ENCODE measurements at regions not wholly inside any gene's neighbourhood (a gene's known extent, or its start where the extent isn't known, plus 50 kb on each side); places are given as distances from the start of the nearest gene placed in this dataset.

- TF ChIP-seq POLR2AphosphoS5 (IDR thresholded peaks at IDR 0.05) (peak in 1 of 4 donors; percentile 16), CTCF (IDR thresholded peaks at IDR 0.05) (no peak), EP300 (IDR thresholded peaks at IDR 0.05) (no peak), POLR2A (IDR thresholded peaks at IDR 0.05) (no peak)
- Histone ChIP-seq H3K27ac (peak overlapping the region in 1 of 4 donors; percentile 27), H3K27me3 (no peaks in the 10 kb centered on the region), H3K4me3 (no peak overlapping the region), H3K36me3 (no peaks in the 10 kb centered on the region), H3K9me3 (no peaks in the 10 kb centered on the region), H3K4me1 (peaks cover 0 to 28% (median 9%) of the 10 kb centered on the region in 4 donors)
- intact Hi-C loops (cut with DNase I), result no loop called here
- WGBS, 2 donors, result 86 to 91% methylated on average over 3 of the region's 3 CpGs
- DNase-seq, result peak; percentile 75
Measured at GRCh38 chr15:35624881-35625280, 78.9 kb upstream of the DPH6 start.

GRCh38 chr15:35626571-35627318 lies 80.8 kb upstream of the DPH6 start:
- no peak overlapping the region for H3K27ac ChIP-seq
- WGBS, 2 donors, result 24 to 41% methylated on average over 7 of the region's 7 CpGs

GRCh38 chr15:35627696-35628095 lies 81.7 kb upstream of the DPH6 start:
- Histone ChIP-seq H3K27me3 (no peaks in the 10 kb centered on the region), H3K27ac (no peak overlapping the region), H3K4me3 (no peak overlapping the region), H3K9me3 (no peaks in the 10 kb centered on the region), H3K36me3 (no peaks in the 10 kb centered on the region), H3K4me1 (peaks cover 0 to 28% (median 9%) of the 10 kb centered on the region in 4 donors)
- TF ChIP-seq CTCF (IDR thresholded peaks at IDR 0.05), result no peak
- no peak for TF ChIP-seq POLR2AphosphoS5 (IDR thresholded peaks at IDR 0.05)
- no peak for TF ChIP-seq EP300 (IDR thresholded peaks at IDR 0.05)
- TF ChIP-seq POLR2A (IDR thresholded peaks at IDR 0.05), result no peak
- intact Hi-C loops (cut with DNase I), result no loop called here
- DNase-seq, result no peak
- 66 to 87% methylated on average over 2 of the region's 2 CpGs for WGBS, 2 donors

More at GRCh38 chr15:35626571-35627318, 80.8 kb upstream of the DPH6 start:
- H3K27me3 ChIP-seq, result no peaks in the 10 kb centered on the region
- no peak overlapping the region for H3K4me3 ChIP-seq
- DNase-seq, result no peak
- peaks cover 0 to 28% (median 9%) of the 10 kb centered on the region in 4 donors for H3K4me1 ChIP-seq
- H3K9me3 ChIP-seq, result no peaks in the 10 kb centered on the region
- intact Hi-C loops (cut with DNase I), result no loop called here
- TF ChIP-seq POLR2AphosphoS5 (IDR thresholded peaks at IDR 0.05) (no peak), POLR2A (IDR thresholded peaks at IDR 0.05) (no peak), CTCF (IDR thresholded peaks at IDR 0.05) (no peak), EP300 (IDR thresholded peaks at IDR 0.05) (no peak)
- no peaks in the 10 kb centered on the region for H3K36me3 ChIP-seq

GRCh38 chr15:35629766-35630165 lies 83.8 kb upstream of the DPH6 start:
- Histone ChIP-seq H3K9me3 (no peaks in the 10 kb centered on the region), H3K36me3 (no peaks in the 10 kb centered on the region), H3K4me1 (peaks cover 0 to 23% (median 9%) of the 10 kb centered on the region in 4 donors), H3K27ac (no peak overlapping the region), H3K4me3 (no peak overlapping the region), H3K27me3 (no peaks in the 10 kb centered on the region)
- 65 to 89% methylated on average over 3 of the region's 3 CpGs for WGBS, 2 donors
- no peak for DNase-seq
- intact Hi-C loops (cut with DNase I), result no loop called here
- TF ChIP-seq CTCF (IDR thresholded peaks at IDR 0.05) (no peak), POLR2A (IDR thresholded peaks at IDR 0.05) (no peak), POLR2AphosphoS5 (IDR thresholded peaks at IDR 0.05) (no peak), EP300 (IDR thresholded peaks at IDR 0.05) (no peak)
